ENCODE measurements at regions not wholly inside any gene's neighbourhood (a gene's known extent, or its start where the extent isn't known, plus 50 kb on each side); places are given as distances from the start of the nearest gene placed in this dataset.
"Not testable (repeated sequence)": the region's sequence is repeated elsewhere in the genome, so short reads cannot be mapped to it uniquely, and the experiment has no call there.

- DNase-seq (ENCODE audit: low read depth), result no peak
Observed at GRCh38 chr6:4378319-4378996, 243.1 kb upstream of the ECI2 start.

- DNase-seq (ENCODE audit: low read depth), result no peak
Observed at GRCh38 chr6:4377603-4378002, 242.2 kb upstream of the ECI2 start.

- DNase-seq (ENCODE audit: low read depth), result no peak
Observed at GRCh38 chr6:4374216-4374615, 238.8 kb upstream of the ECI2 start.

GRCh38 chr6:4372866-4373265, 237.5 kb upstream of the ECI2 start:
- DNase-seq (ENCODE audit: low read depth), result no peak

- DNase-seq (ENCODE audit: low read depth), result peak; percentile 44
Observed at GRCh38 chr6:4371207-4371921, 236.0 kb upstream of the ECI2 start.

- DNase-seq (ENCODE audit: low read depth), result peak; percentile 83
Observed at GRCh38 chr6:4370066-4370465, 234.7 kb upstream of the ECI2 start.

GRCh38 chr6:4369616-4370015, 234.2 kb upstream of the ECI2 start:
- DNase-seq (ENCODE audit: low read depth), result peak; percentile 55

- DNase-seq (ENCODE audit: low read depth), result no peak
Observed at GRCh38 chr6:4368649-4369048, 233.3 kb upstream of the ECI2 start.

GRCh38 chr6:4367643-4368042, 232.3 kb upstream of the ECI2 start:
- DNase-seq (ENCODE audit: low read depth), result no peak

- DNase-seq (ENCODE audit: low read depth), result no peak
Observed at GRCh38 chr6:4366635-4367395, 231.4 kb upstream of the ECI2 start.

GRCh38 chr6:4365686-4366085, 230.3 kb upstream of the ECI2 start:
- no peak for DNase-seq (ENCODE audit: low read depth)

GRCh38 chr6:4364711-4365110, 229.3 kb upstream of the ECI2 start:
- no peak for DNase-seq (ENCODE audit: low read depth)

- DNase-seq (ENCODE audit: low read depth), result no peak
Observed at GRCh38 chr6:4364172-4364571, 228.8 kb upstream of the ECI2 start.

GRCh38 chr6:4363656-4364055, 228.3 kb upstream of the ECI2 start:
- DNase-seq (ENCODE audit: low read depth), result no peak

- DNase-seq (ENCODE audit: low read depth), result no peak
Observed at GRCh38 chr6:4362326-4362725, 227.0 kb upstream of the ECI2 start.

GRCh38 chr6:4360920-4361319, 225.5 kb upstream of the ECI2 start:
- DNase-seq (ENCODE audit: low read depth), result no peak

- DNase-seq (ENCODE audit: low read depth), result peak; percentile 33
Observed at GRCh38 chr6:4359108-4359730, 223.8 kb upstream of the ECI2 start.

- peak; percentile 100 for DNase-seq (ENCODE audit: low read depth)
Observed at GRCh38 chr6:4358414-4359107, 223.2 kb upstream of the ECI2 start.

GRCh38 chr6:4357660-4358152, 222.3 kb upstream of the ECI2 start:
- not testable (repeated sequence) for DNase-seq (ENCODE audit: low read depth)

- DNase-seq (ENCODE audit: low read depth), result no peak
Observed at GRCh38 chr6:4356899-4357659, 221.7 kb upstream of the ECI2 start.

- peak; percentile 78 for DNase-seq (ENCODE audit: low read depth)
Observed at GRCh38 chr6:4355241-4355640, 219.9 kb upstream of the ECI2 start.
